GM18499 (cell line): ENCODE measurements at regions not wholly inside any gene's neighbourhood (a gene's known extent, or its start where the extent isn't known, plus 50 kb on each side); places are given as distances from the start of the nearest gene placed in this dataset.
"Not testable (repeated sequence)": the region's sequence is repeated elsewhere in the genome, so short reads cannot be mapped to it uniquely, and the experiment has no call there.

Experiments
- ATAC-seq: cut with Tn5 transposase; IDR thresholded peaks from one replicate; pipeline ENCODE4 v1.9.1; 2021; ENCODE audit warnings: moderate number of reproducible peaks; ENCODE audit not compliant: insufficient read depth, unreplicated experiment

- ATAC-seq, result no peak
These were observed 820.5 kb upstream of the ATXN8OS start for GRCh38 chr13:69287050-69287698.

GRCh38 chr13:69283837-69284236 is 823.8 kb upstream of the ATXN8OS start:
- no peak for ATAC-seq

- no peak for ATAC-seq
These were observed 824.3 kb upstream of the ATXN8OS start for GRCh38 chr13:69283301-69283700.

- ATAC-seq, result no peak
These were observed 827.2 kb upstream of the ATXN8OS start for GRCh38 chr13:69280399-69280798.

- ATAC-seq, result no peak
These were observed 828.4 kb upstream of the ATXN8OS start for GRCh38 chr13:69279213-69279612.

- ATAC-seq, result no peak
These were observed 833.4 kb upstream of the ATXN8OS start for GRCh38 chr13:69274231-69274630.

GRCh38 chr13:69264362-69265334 is 843.0 kb upstream of the ATXN8OS start:
- ATAC-seq, result no peak

GRCh38 chr13:69243366-69243765 is 864.3 kb upstream of the ATXN8OS start:
- no peak for ATAC-seq

GRCh38 chr13:69234171-69234570 is 873.5 kb upstream of the ATXN8OS start:
- ATAC-seq, result no peak

GRCh38 chr13:69226427-69226826 is 881.2 kb upstream of the ATXN8OS start:
- ATAC-seq, result no peak

- ATAC-seq, result not testable (repeated sequence)
These were observed 885.8 kb upstream of the ATXN8OS start for GRCh38 chr13:69221633-69222498.

GRCh38 chr13:69213396-69213795 is 894.2 kb upstream of the ATXN8OS start:
- no peak for ATAC-seq

- no peak for ATAC-seq
These were observed 903.0 kb upstream of the ATXN8OS start for GRCh38 chr13:69204620-69205019.

GRCh38 chr13:69202996-69203395 is 904.6 kb upstream of the ATXN8OS start:
- ATAC-seq, result no peak

- ATAC-seq, result no peak
These were observed 908.0 kb upstream of the ATXN8OS start for GRCh38 chr13:69199664-69200063.

GRCh38 chr13:69198706-69199105 is 908.9 kb upstream of the ATXN8OS start:
- no peak for ATAC-seq

- ATAC-seq, result no peak
These were observed 913.5 kb upstream of the ATXN8OS start for GRCh38 chr13:69194130-69194529.

GRCh38 chr13:69180034-69180433 is 927.6 kb upstream of the ATXN8OS start:
- no peak for ATAC-seq

- ATAC-seq, result no peak
These were observed 929.6 kb upstream of the ATXN8OS start for GRCh38 chr13:69178000-69178399.

- ATAC-seq, result no peak
These were observed 939.2 kb upstream of the ATXN8OS start for GRCh38 chr13:69168436-69168835.

- ATAC-seq, result no peak
These were observed 952.5 kb upstream of the ATXN8OS start for GRCh38 chr13:69155136-69155535.
